Activated naive CD4-positive, alpha-beta T cell treated with anti-CD3 and anti-CD28 coated beads, Interleukin-2, amount 50 U/mL, for 72 hours (primary cell): ENCODE measurements at regions not wholly inside any gene's neighbourhood (a gene's known extent, or its start where the extent isn't known, plus 50 kb on each side); places are given as distances from the start of the nearest gene placed in this dataset.
A peak's percentile ranks its signal among the peaks of the same experiment; 100 is the strongest.
"Not testable (repeated sequence)": the region's sequence is repeated elsewhere in the genome, so short reads cannot be mapped to it uniquely, and the experiment has no call there.

Experiments
- ATAC-seq, 2 donors: fragments of 150-1000 bp; cut with Tn5 transposase; 2 replicates each; pipeline ENCODE4 v1.10.0; 2021; ENCODE audit warnings: mild to moderate bottlenecking in 2 of 2, moderate library complexity in 2 of 2
- DNase-seq, 2 donors: peaks; one replicate each; pipeline ENCODE4 v3.0.0; 2021 to 2022; ENCODE audit warnings: low spot score in 2 of 2
- H3K27ac Mint-ChIP-seq, 2 donors: one replicate each; pipeline ENCODE4 v1.8.0; 2022; ENCODE audit warnings: mild to moderate bottlenecking in 2 of 2, mixed read lengths in 2 of 2
- H3K36me3 Mint-ChIP-seq, 2 donors: one replicate each; pipeline ENCODE4 v1.8.0; 2022; ENCODE audit warnings: mixed read lengths in 2 of 2
- H3K9me3 Mint-ChIP-seq, 2 donors: one replicate each; pipeline ENCODE4 v1.8.0; 2022; ENCODE audit warnings: mixed read lengths in 2 of 2

DNA sequence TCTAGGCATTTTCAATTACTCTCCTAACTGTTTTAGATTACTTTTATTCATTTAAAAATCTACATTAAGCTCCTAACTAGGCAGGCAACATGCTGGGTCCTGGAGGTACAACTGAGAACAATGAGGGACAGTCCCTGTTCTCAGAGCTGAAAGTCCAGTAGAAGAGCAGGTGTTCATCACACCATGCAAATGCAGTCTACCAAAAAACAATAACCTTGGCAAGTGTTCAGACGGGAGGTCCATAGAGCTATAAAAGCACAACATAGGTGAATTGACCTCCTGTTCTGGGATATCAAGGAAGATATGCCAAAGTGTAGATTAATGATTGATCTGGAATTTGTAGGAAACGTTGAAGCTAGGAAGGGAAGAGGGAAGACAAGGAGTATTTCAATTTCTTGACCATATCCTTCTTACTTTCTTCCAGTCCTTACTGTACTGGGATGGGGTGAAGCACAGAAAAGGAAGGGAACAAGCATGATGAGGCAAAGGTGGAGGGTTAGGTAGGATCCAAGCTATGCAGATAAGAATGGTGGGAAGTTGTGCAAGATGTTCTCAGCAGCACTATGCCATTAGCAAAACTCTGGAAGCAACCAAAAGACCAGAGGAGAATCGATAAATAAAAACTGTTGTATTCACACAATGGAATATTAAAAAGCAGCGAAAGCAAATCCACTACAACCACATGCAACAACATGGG, 485.7 kb upstream of the JARID2 start:
- Mint-ChIP-seq H3K36me3 (peaks cover 0 to 10% of the 10 kb centered on the region in 2 donors), H3K9me3 (peaks cover 0 to 7% of the 10 kb centered on the region in 2 donors), H3K27ac (no peak overlapping the region)
- no peak for ATAC-seq
- DNase-seq = no peak

DNA sequence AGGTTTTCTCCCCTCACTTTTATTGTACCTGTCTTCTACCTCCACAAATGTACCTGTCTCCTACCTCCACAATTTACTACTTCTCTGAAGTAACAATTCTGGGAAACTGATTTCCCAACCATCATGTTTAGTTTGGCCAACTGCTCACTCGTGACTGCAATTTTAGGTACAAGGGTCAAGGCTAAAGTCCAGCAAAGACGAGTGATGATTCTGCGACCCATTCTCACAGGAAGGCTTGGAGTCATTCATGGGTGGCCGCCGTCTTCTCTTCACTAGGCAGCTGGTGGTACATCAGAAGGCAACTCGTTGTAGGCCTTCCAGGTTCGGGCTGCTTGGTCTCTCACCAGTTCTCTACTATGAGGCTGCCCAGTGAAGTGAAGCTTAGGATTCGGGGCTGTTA, 483.8 kb upstream of the JARID2 start:
- Mint-ChIP-seq H3K27ac (no peak overlapping the region), H3K9me3 (peaks cover 0 to 3% of the 10 kb centered on the region in 2 donors), H3K36me3 (peaks cover 0 to under 1% of the 10 kb centered on the region in 2 donors)
- ATAC-seq (no peak), DNase-seq (no peak)

DNA sequence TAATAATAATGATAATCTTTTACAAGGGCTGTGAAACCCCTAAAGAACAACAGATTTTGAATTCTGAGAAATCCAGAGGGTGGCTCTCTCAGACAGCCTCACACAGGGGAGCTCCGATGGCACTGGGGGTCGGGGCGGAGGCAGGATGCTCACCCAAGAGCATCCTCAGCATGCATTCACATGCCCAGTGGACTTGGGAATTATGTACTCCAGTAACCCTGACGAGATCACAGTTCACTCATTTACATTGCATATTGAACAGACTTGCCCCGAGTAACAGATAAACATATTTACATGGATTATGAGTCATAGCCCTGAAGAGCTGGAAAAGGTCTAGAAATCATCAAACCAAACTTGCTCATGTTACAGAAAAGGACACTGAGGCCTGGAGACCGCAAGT, 482.7 kb upstream of the JARID2 start:
- H3K36me3 Mint-ChIP-seq = no peaks in the 10 kb centered on the region
- ATAC-seq = no peak
- DNase-seq = no peak
- peaks cover 0 to 3% of the 10 kb centered on the region in 2 donors for H3K9me3 Mint-ChIP-seq
- no peak overlapping the region for H3K27ac Mint-ChIP-seq

DNA sequence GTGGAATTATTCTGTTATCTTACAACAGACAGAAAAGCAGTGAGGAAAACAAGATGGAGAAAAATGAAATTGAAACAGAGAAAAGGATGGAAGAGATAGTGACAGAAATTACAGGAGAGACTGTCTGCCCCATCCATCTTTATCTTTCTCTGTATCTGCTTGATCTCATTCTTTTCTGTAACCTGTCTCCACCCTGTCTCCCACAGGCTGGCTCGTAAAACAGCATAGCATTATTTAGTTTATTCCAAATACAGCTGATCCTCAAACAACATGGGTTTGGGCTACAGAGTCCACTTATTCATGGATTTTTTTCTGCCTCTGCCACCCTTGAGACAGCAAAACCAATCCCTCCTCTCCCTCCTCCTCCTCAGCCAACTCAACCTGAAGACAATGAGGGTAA, 482.3 kb upstream of the JARID2 start:
- H3K36me3 Mint-ChIP-seq = no peaks in the 10 kb centered on the region
- no peak for ATAC-seq
- H3K27ac Mint-ChIP-seq = no peak overlapping the region
- no peak for DNase-seq
- peaks cover 0 to 3% of the 10 kb centered on the region in 2 donors for H3K9me3 Mint-ChIP-seq

DNA sequence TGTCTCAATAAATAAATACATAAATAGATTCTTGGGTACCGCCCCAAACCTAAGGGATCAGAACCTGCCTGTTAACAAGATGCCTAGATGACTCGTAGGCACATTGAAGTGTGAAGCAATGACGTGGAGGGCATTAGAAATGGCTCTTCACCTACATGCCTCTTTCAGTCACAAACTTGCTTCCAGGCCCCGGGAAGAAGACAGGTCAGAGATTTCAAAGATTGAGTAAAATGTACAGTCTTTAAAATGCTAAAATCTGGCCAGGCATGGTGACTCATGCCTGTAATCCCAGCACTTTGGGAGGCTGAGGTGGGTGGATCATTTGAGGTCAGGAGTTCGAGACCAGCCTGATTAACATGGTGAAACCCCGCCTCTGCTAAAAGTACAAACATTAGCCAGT, 480.8 kb upstream of the JARID2 start:
- ATAC-seq (no peak), DNase-seq (no peak)
- Mint-ChIP-seq H3K9me3 (peaks cover 0 to 9% of the 10 kb centered on the region in 2 donors), H3K27ac (no peak overlapping the region), H3K36me3 (no peaks in the 10 kb centered on the region)

DNA sequence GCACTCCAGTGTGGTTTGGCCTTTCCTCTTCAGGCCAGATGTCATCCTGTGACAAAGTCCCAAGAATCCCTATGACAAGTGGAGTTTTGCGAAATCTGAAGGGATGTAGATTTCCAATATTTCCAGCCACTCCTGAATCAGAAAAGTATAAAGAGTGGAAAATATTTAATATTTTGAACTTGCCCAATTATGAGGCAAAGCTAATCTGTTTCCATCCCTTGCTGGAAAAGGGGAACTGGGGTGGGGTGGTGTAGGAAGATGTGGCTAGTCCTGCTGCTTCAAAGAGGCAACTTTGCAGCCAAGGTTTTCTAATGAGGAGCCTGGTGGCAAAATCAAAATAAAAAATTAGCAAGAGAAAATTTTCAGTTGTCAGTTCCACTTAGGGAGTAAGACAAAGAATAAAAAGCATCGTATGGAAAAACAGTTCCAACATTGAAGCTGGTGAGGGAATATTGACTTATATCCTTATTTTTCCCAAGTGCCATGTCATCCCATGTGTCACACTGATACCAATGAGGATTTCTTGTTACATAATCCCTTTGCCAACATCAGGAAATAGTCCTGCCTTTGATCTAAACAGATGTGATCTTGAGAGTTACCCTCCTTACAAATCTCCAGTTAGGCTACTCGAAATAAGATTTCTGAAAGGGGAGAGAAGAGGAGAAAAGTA, 480.0 kb upstream of the JARID2 start:
- no peak for DNase-seq
- no peak for ATAC-seq
- no peaks in the 10 kb centered on the region for H3K36me3 Mint-ChIP-seq
- peaks cover 0 to 9% of the 10 kb centered on the region in 2 donors for H3K9me3 Mint-ChIP-seq
- H3K27ac Mint-ChIP-seq = no peak overlapping the region

DNA sequence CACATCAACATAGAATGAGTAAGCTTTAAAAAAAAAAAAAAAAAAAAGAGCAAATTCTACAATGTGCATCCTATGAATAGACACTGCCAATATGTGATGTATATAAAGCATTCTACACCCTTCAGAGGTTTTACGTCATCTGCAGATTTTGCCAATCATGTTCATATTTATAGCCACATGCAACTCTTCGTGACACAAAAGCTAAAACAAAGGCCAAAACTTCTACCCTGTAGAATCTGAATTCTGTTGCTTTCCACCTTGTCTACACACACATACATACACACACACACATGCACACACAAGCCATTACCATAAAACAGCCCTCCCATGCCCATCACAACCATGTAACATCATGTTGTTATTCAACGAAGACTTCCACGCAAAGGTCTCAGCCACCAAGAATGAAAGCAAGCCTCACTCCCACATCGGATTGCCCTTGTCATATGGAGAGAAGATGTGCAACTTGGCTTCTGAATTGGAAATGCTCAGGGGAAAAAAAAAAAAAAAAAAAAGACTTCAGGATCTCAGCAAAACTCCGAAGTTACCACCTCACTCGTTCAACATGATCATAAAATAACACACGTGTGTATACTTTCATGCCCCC, 479.4 kb upstream of the JARID2 start:
- no peak for ATAC-seq
- Mint-ChIP-seq H3K27ac (no peak overlapping the region), H3K36me3 (no peaks in the 10 kb centered on the region), H3K9me3 (peaks cover 0 to 7% of the 10 kb centered on the region in 2 donors)
- no peak for DNase-seq

DNA sequence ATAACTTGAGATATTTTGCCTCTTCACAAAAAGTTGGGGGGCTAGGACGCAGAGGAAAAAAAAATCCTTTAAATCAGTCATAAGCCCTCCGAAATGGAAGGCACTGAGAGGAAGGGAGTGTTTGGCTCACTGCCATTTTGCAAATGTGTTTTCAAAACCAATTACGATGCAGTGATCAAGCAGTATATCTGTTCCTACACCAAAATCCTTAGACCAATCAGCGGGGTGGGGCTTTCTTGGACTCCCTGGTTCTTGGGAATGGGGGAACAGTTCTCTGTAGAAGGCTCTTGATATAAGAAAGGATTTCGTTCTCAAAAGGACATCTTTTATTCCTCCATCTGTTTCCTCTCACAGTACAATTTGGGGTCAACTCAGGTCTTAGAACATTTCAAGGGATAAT, 478.6 kb upstream of the JARID2 start:
- no peaks in the 10 kb centered on the region for H3K36me3 Mint-ChIP-seq
- H3K27ac Mint-ChIP-seq = no peak overlapping the region
- peaks cover 0 to 7% of the 10 kb centered on the region in 2 donors for H3K9me3 Mint-ChIP-seq
- DNase-seq = no peak
- ATAC-seq = no peak

DNA sequence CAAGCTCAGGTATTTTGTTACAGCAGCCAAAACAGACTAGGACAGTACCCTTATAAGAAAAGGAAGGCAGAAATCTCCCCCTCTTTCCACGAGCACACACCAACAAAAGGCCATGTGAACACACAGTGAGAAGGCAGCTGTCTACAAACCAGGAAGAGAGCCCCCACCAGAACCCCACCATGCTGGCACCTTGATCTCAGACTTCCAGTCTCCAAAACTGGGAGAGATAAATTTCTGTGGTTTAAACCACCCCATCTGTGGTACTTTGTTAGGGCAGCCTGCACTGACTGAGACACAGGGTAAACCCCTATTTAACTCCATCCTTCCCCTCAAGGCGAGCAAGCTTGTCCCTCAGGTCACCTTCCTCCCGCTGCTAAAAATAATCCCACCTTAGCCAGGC, 475.8 kb upstream of the JARID2 start:
- Mint-ChIP-seq H3K9me3 (peaks cover 0 to 7% of the 10 kb centered on the region in 2 donors), H3K27ac (peak overlapping the region in 1 of 2 donors; percentile 13), H3K36me3 (peaks cover 0 to 1% of the 10 kb centered on the region in 2 donors)
- no peak for ATAC-seq
- DNase-seq = no peak

DNA sequence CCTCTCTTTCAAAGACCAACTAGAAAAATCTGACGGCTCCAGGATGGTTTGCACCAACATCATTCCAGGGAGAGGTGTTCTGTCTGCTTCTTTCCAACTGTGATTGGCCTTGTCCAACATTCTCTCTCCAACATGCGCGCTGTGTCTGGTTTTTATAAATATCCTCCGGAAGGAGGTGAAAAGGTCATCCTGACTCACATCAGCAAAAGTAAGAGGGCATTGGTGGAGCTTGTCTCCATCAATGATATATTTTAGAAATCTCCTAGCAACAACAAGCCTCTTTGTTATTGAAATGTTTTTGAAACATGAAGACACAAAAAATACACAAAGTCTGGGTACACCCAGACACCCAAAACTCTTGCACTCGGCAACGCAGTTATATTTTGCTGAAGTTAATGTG, 475.3 kb upstream of the JARID2 start:
- DNase-seq = no peak
- no peak overlapping the region for H3K27ac Mint-ChIP-seq
- H3K9me3 Mint-ChIP-seq = peaks cover 1 to 11% of the 10 kb centered on the region in 2 donors
- ATAC-seq = no peak
- peaks cover 0 to 7% of the 10 kb centered on the region in 2 donors for H3K36me3 Mint-ChIP-seq

DNA sequence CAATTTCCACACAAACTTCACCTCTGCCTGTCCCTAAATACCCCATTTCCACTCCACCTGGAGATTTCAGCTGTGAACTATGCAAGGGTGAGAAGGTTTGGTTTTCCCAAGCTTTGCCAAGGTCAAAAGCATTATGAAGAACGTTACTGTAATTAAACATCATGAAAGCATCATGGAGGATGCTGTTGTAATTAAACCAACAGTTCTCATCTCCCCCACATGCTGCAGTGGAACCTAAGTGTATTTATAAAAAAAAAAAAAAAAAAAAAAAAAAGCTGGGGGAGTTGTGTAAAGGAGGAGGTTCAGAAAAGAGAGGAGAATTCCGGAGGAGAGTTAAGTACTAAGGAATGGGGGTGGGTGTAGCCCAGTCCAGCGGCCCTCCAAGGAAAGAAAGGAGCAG, 474.9 kb upstream of the JARID2 start:
- Mint-ChIP-seq H3K27ac (no peak overlapping the region), H3K9me3 (peaks cover 4 to 16% of the 10 kb centered on the region in 2 donors), H3K36me3 (peaks cover 0 to 11% of the 10 kb centered on the region in 2 donors)
- DNase-seq = no peak
- no peak for ATAC-seq

DNA sequence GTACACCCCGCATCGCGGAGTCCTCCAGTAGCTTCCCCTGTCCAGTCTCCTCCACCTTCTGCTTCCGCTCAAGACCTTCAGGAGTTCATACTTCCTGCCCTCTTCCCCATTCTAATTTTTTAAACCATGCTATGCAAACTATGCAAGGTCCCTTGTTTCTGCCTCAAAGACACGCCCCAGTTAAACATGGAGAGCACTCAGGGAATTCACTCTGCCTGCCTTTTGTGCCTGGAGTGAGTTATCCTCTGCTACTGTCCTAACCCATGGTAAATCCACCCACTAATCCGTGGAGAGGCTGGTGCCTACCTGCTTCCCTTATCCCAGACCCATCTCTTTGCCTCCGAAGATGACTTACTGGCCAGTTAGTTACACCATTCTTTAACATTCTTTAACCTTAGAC, 473.7 kb upstream of the JARID2 start:
- DNase-seq (no peak), ATAC-seq (no peak)
- Mint-ChIP-seq H3K36me3 (peaks cover 0 to 20% of the 10 kb centered on the region in 2 donors), H3K27ac (no peak overlapping the region), H3K9me3 (peaks cover 4 to 23% of the 10 kb centered on the region in 2 donors)

DNA sequence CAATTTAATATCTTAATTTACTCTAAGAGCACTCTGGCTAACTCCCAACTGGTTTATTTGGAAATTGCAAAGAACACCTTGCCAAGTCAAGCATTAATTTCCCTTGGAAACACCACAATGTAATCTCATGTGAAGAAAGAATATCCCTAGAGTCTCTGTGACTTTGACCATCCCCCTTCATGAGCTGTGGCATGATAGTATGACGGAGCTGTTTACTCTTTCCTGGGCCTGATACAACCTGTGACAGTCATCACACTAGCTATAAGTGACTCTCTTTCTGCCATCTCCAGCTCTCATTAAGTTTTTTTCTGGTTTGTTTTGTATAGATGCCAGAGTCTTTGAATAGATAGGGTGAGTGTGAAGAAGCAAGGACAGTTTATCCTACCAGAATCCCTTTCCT, 470.3 kb upstream of the JARID2 start:
- DNase-seq (no peak), ATAC-seq (peak in 1 of 2 donors; percentile 52)
- Mint-ChIP-seq H3K9me3 (peaks cover 4 to 16% of the 10 kb centered on the region in 2 donors), H3K27ac (no peak overlapping the region), H3K36me3 (peaks cover 0 to 21% of the 10 kb centered on the region in 2 donors)

DNA sequence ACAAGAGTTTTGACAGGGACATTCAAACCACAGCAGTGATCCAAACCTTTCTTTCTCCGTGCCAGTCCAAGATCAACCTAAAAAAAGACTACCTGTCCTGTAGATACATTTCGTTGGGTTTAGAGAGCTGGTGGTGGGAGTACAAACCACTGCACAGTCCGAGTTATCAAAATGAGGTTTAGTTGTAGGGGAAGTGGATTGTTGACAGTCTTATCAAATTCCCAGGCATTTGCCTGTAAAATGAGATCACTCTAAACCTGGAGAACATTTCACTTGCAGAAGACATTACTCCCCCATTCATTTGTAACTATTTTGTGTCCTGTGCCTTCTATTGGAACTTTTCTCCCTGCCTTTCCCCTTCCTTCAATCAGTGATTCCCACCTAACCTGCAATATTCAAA, 469.6 kb upstream of the JARID2 start:
- H3K9me3 Mint-ChIP-seq = peaks cover 4 to 21% of the 10 kb centered on the region in 2 donors
- no peak overlapping the region for H3K27ac Mint-ChIP-seq
- no peak for ATAC-seq
- no peak for DNase-seq
- H3K36me3 Mint-ChIP-seq = peaks cover 0 to 29% of the 10 kb centered on the region in 2 donors

DNA sequence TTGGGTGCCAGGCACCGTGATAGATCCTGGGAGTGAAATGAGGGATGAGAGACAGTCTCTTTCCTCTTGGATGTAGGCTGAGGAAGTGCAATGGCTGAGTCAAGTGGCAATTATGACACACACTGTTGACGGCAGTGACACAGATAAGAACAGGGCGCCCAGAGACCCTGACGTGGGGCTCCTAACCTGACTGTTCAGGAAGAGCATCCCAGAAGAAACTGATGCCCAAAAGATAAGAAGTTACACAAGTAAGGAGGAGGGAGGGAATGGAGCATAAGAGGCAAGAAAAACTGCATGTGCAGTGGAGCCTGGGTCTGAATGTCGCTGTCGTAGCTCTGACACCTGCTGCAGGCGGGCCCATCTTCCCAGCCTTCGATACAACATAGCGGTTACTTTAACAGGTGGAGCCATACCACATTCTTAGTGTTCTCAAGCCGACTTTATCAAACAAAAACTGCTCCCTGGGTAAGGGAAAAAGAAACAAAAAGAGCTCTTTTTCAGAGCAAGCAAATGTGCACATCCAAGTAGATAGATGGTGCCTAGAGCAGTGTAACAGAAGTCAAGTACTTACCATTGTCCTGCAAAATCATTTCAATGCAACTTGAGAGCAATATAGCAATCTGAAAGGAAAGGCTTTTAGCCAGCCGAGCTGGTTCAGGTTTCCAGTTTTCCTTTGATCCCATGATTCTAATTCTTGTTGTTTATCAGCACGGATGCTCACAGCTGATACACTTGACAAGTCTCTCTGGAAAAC, 463.9 kb upstream of the JARID2 start:
- Mint-ChIP-seq H3K9me3 (peaks cover 4 to 13% of the 10 kb centered on the region in 2 donors), H3K36me3 (peaks cover 18 to 42% of the 10 kb centered on the region in 2 donors), H3K27ac (no peak overlapping the region)
- ATAC-seq = peak in 1 of 2 donors; percentile 29
- no peak for DNase-seq

DNA sequence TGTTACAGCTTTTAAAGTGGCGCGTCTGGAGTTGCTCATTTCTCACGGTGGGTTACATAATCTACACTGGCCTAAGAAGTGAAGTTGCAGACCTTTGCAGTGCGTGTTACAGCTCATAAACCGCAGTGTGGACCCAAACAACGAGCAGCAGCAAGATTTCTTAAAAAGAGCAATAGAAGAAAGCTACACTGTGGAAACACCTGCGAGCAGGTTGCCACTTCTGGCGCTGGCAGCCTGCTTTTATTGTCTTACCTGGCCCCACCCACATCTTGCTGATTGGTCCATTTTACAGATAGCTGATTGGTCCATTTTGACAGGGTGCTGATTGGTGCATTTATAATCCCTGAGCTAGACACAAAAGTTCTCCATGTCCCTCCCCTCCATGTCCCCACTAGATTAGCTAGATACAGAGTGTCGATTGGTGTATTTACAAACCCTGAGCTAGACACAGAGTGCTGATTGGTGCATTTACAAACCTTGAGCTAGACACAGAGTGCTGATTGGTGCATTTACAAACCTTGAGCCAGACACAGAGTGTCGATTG, 462.9 kb upstream of the JARID2 start:
- DNase-seq, ATAC-seq: not testable (repeated sequence)
- peaks cover 4 to 13% of the 10 kb centered on the region in 2 donors for H3K9me3 Mint-ChIP-seq

More for the DNA sequence above, 462.9 kb upstream of the JARID2 start:
- H3K27ac Mint-ChIP-seq = not testable (repeated sequence)
- H3K36me3 Mint-ChIP-seq = peaks cover 18 to 41% of the 10 kb centered on the region in 2 donors
